OCI-LY1 (cell line): ENCODE measurements at regions not wholly inside any gene's neighbourhood (a gene's known extent, or its start where the extent isn't known, plus 50 kb on each side); places are given as distances from the start of the nearest gene placed in this dataset.

Experiments used
- CTCF ChIP-seq: fragments of 200-600 bp; sonication (generic), shearing (Covaris generic); IDR thresholded peaks from 2 replicates; pipeline ENCODE4 v1.5.1; 2017; ENCODE audit warnings: mild to moderate bottlenecking, antibody characterized with exemption, low read length, moderate library complexity, mixed read lengths
- EZH2 ChIP-seq: fragments of 200-600 bp; sonication (generic), shearing (Covaris generic); IDR thresholded peaks from 2 replicates; pipeline ENCODE4 v1.8.0; 2017; ENCODE audit warnings: borderline replicate concordance, mixed run types, mild to moderate bottlenecking, antibody characterized with exemption, low read length, moderate library complexity, mixed read lengths

GRCh38 chr14:86892152-86892956 lies 1100.6 kb downstream of the GALC start:
- TF ChIP-seq CTCF: no peak
- TF ChIP-seq EZH2: no peak
